ENCODE measurements at regions not wholly inside any gene's neighbourhood (a gene's known extent, or its start where the extent isn't known, plus 50 kb on each side); places are given as distances from the start of the nearest gene placed in this dataset.

DNA sequence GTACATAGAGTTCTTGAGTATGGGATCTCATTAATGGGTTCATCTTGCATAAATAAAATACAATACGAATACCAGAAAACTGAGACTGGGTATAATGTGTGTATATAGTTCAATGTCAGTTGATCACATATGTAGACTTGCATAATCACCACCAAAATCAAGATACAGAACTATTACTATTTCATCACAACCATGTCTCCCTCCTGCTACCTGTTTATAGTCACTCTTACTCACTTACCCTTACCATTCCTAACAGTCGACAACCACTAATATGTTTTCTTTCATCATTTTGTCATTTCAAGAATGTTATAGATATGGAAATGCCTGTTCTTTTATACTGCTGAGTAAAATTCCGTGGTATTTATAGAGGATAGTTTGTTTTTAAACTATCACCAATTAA is 416.1 kb upstream of the CNTNAP2 start (continued):
- TF ChIP-seq, protein P1, sequence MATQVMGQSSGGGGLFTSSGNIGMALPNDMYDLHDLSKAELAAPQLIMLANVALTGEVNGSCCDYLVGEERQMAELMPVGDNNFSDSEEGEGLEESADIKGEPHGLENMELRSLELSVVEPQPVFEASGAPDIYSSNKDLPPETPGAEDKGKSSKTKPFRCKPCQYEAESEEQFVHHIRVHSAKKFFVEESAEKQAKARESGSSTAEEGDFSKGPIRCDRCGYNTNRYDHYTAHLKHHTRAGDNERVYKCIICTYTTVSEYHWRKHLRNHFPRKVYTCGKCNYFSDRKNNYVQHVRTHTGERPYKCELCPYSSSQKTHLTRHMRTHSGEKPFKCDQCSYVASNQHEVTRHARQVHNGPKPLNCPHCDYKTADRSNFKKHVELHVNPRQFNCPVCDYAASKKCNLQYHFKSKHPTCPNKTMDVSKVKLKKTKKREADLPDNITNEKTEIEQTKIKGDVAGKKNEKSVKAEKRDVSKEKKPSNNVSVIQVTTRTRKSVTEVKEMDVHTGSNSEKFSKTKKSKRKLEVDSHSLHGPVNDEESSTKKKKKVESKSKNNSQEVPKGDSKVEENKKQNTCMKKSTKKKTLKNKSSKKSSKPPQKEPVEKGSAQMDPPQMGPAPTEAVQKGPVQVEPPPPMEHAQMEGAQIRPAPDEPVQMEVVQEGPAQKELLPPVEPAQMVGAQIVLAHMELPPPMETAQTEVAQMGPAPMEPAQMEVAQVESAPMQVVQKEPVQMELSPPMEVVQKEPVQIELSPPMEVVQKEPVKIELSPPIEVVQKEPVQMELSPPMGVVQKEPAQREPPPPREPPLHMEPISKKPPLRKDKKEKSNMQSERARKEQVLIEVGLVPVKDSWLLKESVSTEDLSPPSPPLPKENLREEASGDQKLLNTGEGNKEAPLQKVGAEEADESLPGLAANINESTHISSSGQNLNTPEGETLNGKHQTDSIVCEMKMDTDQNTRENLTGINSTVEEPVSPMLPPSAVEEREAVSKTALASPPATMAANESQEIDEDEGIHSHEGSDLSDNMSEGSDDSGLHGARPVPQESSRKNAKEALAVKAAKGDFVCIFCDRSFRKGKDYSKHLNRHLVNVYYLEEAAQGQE (IDR thresholded peaks at IDR 0.05; ENCODE audit: low read depth, low read length): no peak
- TF ChIP-seq RELA (IDR thresholded peaks at IDR 0.05; ENCODE audit: borderline replicate concordance, partially characterized antibody) (no peak), POLR2AphosphoS2 (IDR thresholded peaks at IDR 0.05; ENCODE audit: low read depth, low read length) (no peak), KLF5 (IDR thresholded peaks at IDR 0.05; ENCODE audit: partially characterized antibody) (no peak), SPI1 (IDR thresholded peaks at IDR 0.05; ENCODE audit: borderline replicate concordance, insufficient read depth, low read depth, low read length) (no peak), NFYA (IDR thresholded peaks at IDR 0.05; ENCODE audit: borderline replicate concordance, low read depth, low read length) (no peak), RB1 (IDR thresholded peaks at IDR 0.05; ENCODE audit: borderline replicate concordance) (no peak), GABPA (IDR thresholded peaks at IDR 0.05; ENCODE audit: low read depth) (no peak), SMARCA5 (IDR thresholded peaks at IDR 0.05) (no peak), POU2F2 (IDR thresholded peaks at IDR 0.05; ENCODE audit: borderline replicate concordance, low read depth, low read length) (no peak), RELB (IDR thresholded peaks at IDR 0.05; ENCODE audit: low read depth) (no peak), FOXM1 (IDR thresholded peaks at IDR 0.05; ENCODE audit: low read depth, low read length) (no peak), CEBPB (IDR thresholded peaks at IDR 0.05; ENCODE audit: borderline replicate concordance in 1 of 2, low read depth in 2 of 2, low read length in 2 of 2) (no peak), EP300 (IDR thresholded peaks at IDR 0.05; ENCODE audit: borderline replicate concordance in 1 of 2, control insufficient read depth in 1 of 2, low read depth in 2 of 2, low read length in 2 of 2) (no peak), IRF5 (IDR thresholded peaks at IDR 0.05; ENCODE audit: borderline replicate concordance) (no peak), CUX1 (IDR thresholded peaks at IDR 0.05; ENCODE audit: insufficient replicate concordance, low read depth, low read length) (no peak)
